Fibroblast of pulmonary artery (primary cell): ENCODE measurements at regions not wholly inside any gene's neighbourhood (a gene's known extent, or its start where the extent isn't known, plus 50 kb on each side); places are given as distances from the start of the nearest gene placed in this dataset.

Experiments used
- DNase-seq: peaks from one replicate; pipeline ENCODE4 v3.0.0-alpha.2; 2010; ENCODE audit warnings: low read depth
- H3K4me3 ChIP-seq: replicated peaks from 2 replicates; pipeline ENCODE4 v1.5.1; 2011; ENCODE audit warnings: low read depth, mild to moderate bottlenecking, control low read depth, low read length, moderate library complexity
- TF ChIP-seq, protein P1 (sequence below): IDR thresholded peaks from 2 replicates; pipeline ENCODE4 v1.5.1; 2011; ENCODE audit warnings: mild to moderate bottlenecking, control low read depth, low read length, inconsistent platforms; ENCODE audit errors: missing control alignments

DNA sequence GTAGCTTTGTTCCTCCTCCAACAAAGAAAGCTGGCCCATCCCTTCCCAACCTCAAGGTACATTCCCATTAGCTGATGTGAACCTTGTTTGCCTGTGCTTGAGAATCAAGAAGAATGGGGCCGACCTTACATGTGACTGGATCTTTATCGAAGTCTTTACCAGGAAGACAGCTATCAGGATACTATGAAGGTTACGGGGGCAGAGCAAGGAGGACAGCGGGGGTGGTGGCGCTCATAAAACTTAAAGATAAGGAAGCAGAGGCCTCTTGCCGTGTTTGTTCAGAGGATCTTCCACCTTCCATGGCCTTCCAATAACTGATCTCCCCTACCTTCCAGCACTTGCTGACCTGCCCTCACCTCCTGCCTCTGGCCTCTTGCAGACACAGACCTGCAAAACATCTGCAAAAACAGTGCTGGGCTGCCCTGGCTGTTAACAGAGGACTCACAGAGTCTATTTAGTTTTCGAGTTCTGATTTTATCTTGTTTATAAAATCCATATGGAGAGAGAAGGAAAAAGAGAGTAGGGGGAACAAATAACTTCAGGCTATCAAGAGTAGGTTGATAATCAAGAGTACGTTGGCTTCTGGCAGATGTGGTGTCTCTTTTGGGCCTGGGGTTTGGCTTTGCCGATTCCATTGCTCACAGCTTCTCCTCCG is 198.0 kb downstream of the HUNK start:
- TF ChIP-seq, protein P1, sequence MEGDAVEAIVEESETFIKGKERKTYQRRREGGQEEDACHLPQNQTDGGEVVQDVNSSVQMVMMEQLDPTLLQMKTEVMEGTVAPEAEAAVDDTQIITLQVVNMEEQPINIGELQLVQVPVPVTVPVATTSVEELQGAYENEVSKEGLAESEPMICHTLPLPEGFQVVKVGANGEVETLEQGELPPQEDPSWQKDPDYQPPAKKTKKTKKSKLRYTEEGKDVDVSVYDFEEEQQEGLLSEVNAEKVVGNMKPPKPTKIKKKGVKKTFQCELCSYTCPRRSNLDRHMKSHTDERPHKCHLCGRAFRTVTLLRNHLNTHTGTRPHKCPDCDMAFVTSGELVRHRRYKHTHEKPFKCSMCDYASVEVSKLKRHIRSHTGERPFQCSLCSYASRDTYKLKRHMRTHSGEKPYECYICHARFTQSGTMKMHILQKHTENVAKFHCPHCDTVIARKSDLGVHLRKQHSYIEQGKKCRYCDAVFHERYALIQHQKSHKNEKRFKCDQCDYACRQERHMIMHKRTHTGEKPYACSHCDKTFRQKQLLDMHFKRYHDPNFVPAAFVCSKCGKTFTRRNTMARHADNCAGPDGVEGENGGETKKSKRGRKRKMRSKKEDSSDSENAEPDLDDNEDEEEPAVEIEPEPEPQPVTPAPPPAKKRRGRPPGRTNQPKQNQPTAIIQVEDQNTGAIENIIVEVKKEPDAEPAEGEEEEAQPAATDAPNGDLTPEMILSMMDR = no peak
- no peak overlapping the region for H3K4me3 ChIP-seq
- no peak for DNase-seq

GRCh38 chr21:32070126-32070525 is 197.3 kb downstream of the HUNK start:
- TF ChIP-seq, protein P1 = no peak
- DNase-seq = no peak

DNA sequence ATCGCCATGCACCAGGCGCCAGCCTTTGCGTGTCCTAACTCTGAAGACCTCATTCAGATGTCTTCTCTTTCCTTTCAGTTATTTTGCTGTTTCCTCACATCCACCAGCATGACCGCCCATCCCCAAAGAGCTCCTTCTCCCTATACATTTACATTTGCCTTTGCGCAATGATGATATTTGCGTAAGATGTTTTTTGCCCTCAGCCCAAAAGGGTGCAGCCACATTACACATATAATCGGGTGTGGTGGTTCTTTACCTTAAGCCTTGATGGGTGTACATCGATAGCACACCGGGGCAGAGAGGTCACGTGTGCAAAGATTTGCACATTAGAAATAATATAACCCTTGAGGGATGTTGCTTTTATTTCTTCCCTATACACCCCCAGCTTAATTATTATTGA is 192.8 kb downstream of the HUNK start:
- TF ChIP-seq, protein P1 = no peak
- no peak for DNase-seq
- H3K4me3 ChIP-seq = no peak overlapping the region

More at GRCh38 chr21:32070126-32070525, 197.3 kb downstream of the HUNK start:
- H3K4me3 ChIP-seq = no peak overlapping the region

- no peak overlapping the region for H3K4me3 ChIP-seq
- TF ChIP-seq, protein P1 = no peak
- DNase-seq = no peak
Observed at GRCh38 chr21:32064281-32064910, 191.6 kb downstream of the HUNK start.

GRCh38 chr21:32062591-32063227 is 189.9 kb downstream of the HUNK start:
- TF ChIP-seq, protein P1 = no peak
- DNase-seq = no peak
- no peak overlapping the region for H3K4me3 ChIP-seq

GRCh38 chr21:32061729-32062128 is 188.9 kb downstream of the HUNK start:
- H3K4me3 ChIP-seq = no peak overlapping the region
- DNase-seq = no peak
- TF ChIP-seq, protein P1 = no peak
